ENCODE measurements at regions not wholly inside any gene's neighbourhood (a gene's known extent, or its start where the extent isn't known, plus 50 kb on each side); places are given as distances from the start of the nearest gene placed in this dataset.
"Not testable (repeated sequence)": the region's sequence is repeated elsewhere in the genome, so short reads cannot be mapped to it uniquely, and the experiment has no call there.

DNA sequence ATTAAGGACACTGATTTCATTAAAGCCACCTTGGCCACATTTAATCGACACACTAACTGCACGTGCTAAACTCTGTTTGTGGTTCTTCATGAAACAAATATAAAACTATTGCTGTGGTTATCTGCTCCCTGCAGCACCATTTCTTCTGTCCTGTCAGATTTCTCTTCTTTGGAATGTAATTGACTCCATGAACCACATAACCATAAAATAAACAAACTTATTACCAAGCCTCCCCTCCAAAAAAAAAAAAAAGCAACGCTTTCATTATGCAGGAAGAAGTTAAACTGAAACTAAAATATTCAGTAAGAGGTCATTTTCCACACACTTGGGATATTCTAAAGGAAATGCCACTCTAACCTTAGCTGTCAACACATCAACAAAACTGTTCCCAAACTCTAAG is 319.1 kb upstream of the NT5E start:
- H3K27ac ChIP-seq (ENCODE audit: low read length): no peak overlapping the region
- H3K36me3 ChIP-seq (ENCODE audit: control insufficient read depth in 2 of 2, insufficient read depth in 2 of 2, low read length in 2 of 2): no peaks in the 10 kb centered on the region

DNA sequence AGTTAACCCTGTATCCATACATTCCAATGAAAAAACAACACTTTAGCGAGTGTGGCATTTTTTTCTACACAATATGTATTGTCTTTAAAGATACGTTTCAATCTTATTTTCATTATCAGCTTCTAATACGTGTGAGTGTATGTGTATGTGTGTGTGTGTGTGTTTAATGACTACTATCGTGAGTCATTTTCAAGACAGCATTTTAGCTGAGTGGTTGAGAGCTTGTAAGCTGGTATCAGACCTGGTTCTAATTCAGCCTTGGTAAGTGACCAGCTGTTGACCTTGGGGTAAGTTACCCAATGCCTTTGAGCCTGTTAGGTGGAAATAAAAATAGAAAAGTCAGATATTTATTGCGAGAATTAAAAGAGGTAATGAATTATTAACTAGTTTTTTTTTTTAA is 320.0 kb upstream of the NT5E start:
- Histone ChIP-seq H3K9me3 (ENCODE audit: control insufficient read depth in 2 of 2, low read length in 2 of 2) (no peaks in the 10 kb centered on the region), H3K4me1 (ENCODE audit: control insufficient read depth, insufficient read depth, low read length) (no peaks in the 10 kb centered on the region), H3K27ac (ENCODE audit: low read length) (no peak overlapping the region), H3K9ac (ENCODE audit: low read length in 2 of 2) (no peak overlapping the region), H3K36me3 (ENCODE audit: control insufficient read depth in 2 of 2, insufficient read depth in 2 of 2, low read length in 2 of 2) (no peaks in the 10 kb centered on the region), H3K4me3 (ENCODE audit: low read length in 2 of 2) (no peak overlapping the region), H3K27me3 (ENCODE audit: control insufficient read depth in 1 of 2, insufficient read depth in 2 of 2, low read length in 2 of 2) (peaks cover 3 to 10% of the 10 kb centered on the region in 2 donors)

More for the DNA sequence above, 319.1 kb upstream of the NT5E start:
- H3K9ac ChIP-seq (ENCODE audit: low read length in 2 of 2): no peak overlapping the region
- no peaks in the 10 kb centered on the region for H3K4me1 ChIP-seq (ENCODE audit: control insufficient read depth, insufficient read depth, low read length)
- H3K27me3 ChIP-seq (ENCODE audit: control insufficient read depth in 1 of 2, insufficient read depth in 2 of 2, low read length in 2 of 2): peaks cover 3 to 10% of the 10 kb centered on the region in 2 donors
- no peak overlapping the region for H3K4me3 ChIP-seq (ENCODE audit: low read length in 2 of 2)
- no peaks in the 10 kb centered on the region for H3K9me3 ChIP-seq (ENCODE audit: control insufficient read depth in 2 of 2, low read length in 2 of 2)

DNA sequence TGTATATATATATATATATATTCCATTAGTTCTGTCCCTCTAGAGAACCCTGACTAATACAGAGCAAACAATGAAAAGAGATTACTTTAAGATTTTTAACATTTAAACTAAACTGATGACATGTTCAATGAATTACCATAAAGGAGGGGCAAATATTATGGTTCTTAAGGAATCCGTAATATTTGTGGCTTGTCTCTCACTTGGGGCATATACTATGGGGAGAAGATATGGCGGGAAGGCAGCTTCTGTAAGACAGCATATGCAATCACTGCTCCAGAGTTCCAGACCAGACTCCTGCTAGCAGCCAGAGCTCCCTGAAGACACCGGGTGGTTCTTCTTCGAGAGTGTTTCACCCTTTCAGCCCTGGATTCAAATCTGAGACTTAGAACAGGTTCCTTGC is 321.1 kb upstream of the NT5E start:
- Histone ChIP-seq H3K9ac (ENCODE audit: low read length in 2 of 2) (no peak overlapping the region), H3K36me3 (ENCODE audit: control insufficient read depth in 2 of 2, insufficient read depth in 2 of 2, low read length in 2 of 2) (no peaks in the 10 kb centered on the region), H3K27ac (ENCODE audit: low read length) (no peak overlapping the region), H3K9me3 (ENCODE audit: control insufficient read depth in 2 of 2, low read length in 2 of 2) (no peaks in the 10 kb centered on the region), H3K27me3 (ENCODE audit: control insufficient read depth in 1 of 2, insufficient read depth in 2 of 2, low read length in 2 of 2) (peaks cover 3 to 10% of the 10 kb centered on the region in 2 donors), H3K4me1 (ENCODE audit: control insufficient read depth, insufficient read depth, low read length) (no peaks in the 10 kb centered on the region), H3K4me3 (ENCODE audit: low read length in 2 of 2) (no peak overlapping the region)

DNA sequence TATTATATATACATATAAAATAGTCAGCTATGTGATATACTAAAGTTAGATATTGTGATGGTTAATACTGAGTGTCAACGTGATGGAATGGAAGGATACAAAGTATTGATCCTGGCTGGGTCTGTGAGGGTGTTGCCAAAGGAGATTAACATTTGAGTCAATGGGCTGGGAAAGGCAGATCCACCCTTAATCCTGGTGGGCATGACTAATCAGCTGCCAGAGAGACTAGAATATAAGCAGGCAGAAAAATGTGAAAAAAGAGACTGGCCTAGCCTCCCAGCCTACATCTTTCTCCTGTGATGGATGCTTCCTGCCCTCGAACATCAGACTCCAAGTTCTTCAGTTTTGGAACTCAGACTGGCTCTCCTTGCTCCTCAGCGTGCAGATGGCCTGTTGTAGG is 321.6 kb upstream of the NT5E start:
- not testable (repeated sequence) for H3K4me1 ChIP-seq (ENCODE audit: control insufficient read depth, insufficient read depth, low read length); H3K4me3 ChIP-seq (ENCODE audit: low read length in 2 of 2); H3K9me3 ChIP-seq (ENCODE audit: control insufficient read depth in 2 of 2, low read length in 2 of 2); H3K9ac ChIP-seq (ENCODE audit: low read length in 2 of 2); H3K36me3 ChIP-seq (ENCODE audit: control insufficient read depth in 2 of 2, insufficient read depth in 2 of 2, low read length in 2 of 2); H3K27ac ChIP-seq (ENCODE audit: low read length)
- H3K27me3 ChIP-seq (ENCODE audit: control insufficient read depth in 1 of 2, insufficient read depth in 2 of 2, low read length in 2 of 2): peaks cover 3 to 10% of the 10 kb centered on the region in 2 donors

DNA sequence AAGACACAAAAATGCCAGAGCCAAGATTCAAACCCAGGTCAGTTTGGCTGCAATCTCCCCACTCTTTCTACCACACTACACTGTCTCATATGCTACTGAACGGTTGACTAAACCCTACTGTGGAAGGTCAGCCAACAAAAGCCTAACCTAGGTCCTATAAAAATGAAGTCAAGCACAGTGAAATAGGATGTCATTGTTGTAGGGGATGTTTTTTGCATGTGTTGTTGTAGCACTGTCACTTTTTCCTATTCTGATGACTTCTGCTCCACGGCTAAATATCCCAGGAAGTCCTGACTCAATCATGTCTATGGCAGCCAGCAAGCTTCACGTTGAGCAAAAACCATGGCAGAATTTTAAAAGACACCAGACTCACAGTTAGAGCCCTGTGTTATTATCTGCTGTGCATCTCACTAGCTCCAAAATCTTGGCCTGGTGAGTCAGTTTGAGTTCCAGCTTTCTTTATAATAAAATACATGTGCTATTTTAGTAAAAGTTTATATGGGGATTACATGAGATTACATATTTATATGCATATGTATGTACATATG is 322.1 kb upstream of the NT5E start:
- Histone ChIP-seq H3K9ac (ENCODE audit: low read length in 2 of 2) (no peak overlapping the region), H3K27me3 (ENCODE audit: control insufficient read depth in 1 of 2, insufficient read depth in 2 of 2, low read length in 2 of 2) (peaks cover 3 to 10% of the 10 kb centered on the region in 2 donors), H3K4me3 (ENCODE audit: low read length in 2 of 2) (no peak overlapping the region), H3K27ac (ENCODE audit: low read length) (no peak overlapping the region), H3K4me1 (ENCODE audit: control insufficient read depth, insufficient read depth, low read length) (no peaks in the 10 kb centered on the region), H3K36me3 (ENCODE audit: control insufficient read depth in 2 of 2, insufficient read depth in 2 of 2, low read length in 2 of 2) (no peaks in the 10 kb centered on the region), H3K9me3 (ENCODE audit: control insufficient read depth in 2 of 2, low read length in 2 of 2) (no peaks in the 10 kb centered on the region)

DNA sequence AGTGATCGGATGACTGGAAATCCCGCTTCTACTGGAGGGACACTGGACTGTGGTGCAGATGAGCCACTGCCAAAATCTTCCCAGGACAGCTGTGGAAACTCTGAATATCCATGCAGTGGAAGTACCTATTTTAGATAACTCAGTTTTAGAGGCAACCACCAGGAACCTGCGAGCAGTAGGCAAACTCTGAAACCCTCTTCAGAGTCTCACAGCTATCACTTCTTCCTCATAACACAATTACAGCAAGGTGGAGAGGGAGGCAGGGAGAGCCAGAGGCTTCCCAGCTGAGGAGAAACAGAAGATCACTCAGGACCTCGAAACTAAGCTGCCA is 322.8 kb upstream of the NT5E start:
- Histone ChIP-seq H3K4me3 (ENCODE audit: low read length in 2 of 2) (no peak overlapping the region), H3K4me1 (ENCODE audit: control insufficient read depth, insufficient read depth, low read length) (no peaks in the 10 kb centered on the region), H3K9me3 (ENCODE audit: control insufficient read depth in 2 of 2, low read length in 2 of 2) (no peaks in the 10 kb centered on the region), H3K36me3 (ENCODE audit: control insufficient read depth in 2 of 2, insufficient read depth in 2 of 2, low read length in 2 of 2) (no peaks in the 10 kb centered on the region), H3K9ac (ENCODE audit: low read length in 2 of 2) (no peak overlapping the region), H3K27ac (ENCODE audit: low read length) (no peak overlapping the region), H3K27me3 (ENCODE audit: control insufficient read depth in 1 of 2, insufficient read depth in 2 of 2, low read length in 2 of 2) (peaks cover 3 to 10% of the 10 kb centered on the region in 2 donors)

DNA sequence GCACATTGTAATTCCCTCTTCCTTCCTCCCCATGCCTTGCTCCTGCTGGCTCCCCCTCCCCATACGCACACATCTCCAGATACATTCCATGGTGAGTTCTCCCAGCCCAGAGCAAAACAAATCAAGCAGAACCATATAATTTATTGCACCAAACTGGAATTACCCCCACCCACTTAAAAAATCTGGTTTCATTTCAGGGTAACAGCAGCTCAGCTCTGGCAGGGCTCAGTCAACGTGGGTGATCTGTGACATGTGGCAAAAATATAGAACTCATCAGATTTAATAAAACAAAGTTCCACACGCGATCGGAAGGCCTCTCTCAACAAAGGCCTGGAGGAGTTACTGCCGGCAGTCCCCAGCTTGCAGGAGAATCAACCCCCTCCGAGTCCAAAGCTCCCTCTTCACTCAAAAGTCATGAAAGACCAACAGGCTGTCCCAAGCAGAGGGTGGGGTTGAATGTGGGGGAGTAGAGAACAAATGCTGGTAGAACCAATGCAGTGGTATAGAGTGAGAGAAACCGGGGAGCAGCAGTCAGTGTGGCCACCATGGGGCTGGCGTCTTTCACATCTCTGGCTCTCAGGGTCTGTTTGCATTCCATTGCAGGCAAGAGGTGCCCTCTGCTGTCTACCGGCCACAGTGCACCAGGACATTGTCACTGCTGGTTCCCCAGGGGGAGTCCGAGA is 323.3 kb upstream of the NT5E start:
- Histone ChIP-seq H3K9me3 (ENCODE audit: control insufficient read depth in 2 of 2, low read length in 2 of 2) (no peaks in the 10 kb centered on the region), H3K9ac (ENCODE audit: low read length in 2 of 2) (no peak overlapping the region), H3K36me3 (ENCODE audit: control insufficient read depth in 2 of 2, insufficient read depth in 2 of 2, low read length in 2 of 2) (no peaks in the 10 kb centered on the region), H3K27ac (ENCODE audit: low read length) (no peak overlapping the region), H3K27me3 (ENCODE audit: control insufficient read depth in 1 of 2, insufficient read depth in 2 of 2, low read length in 2 of 2) (peaks cover 3 to 10% of the 10 kb centered on the region in 2 donors), H3K4me1 (ENCODE audit: control insufficient read depth, insufficient read depth, low read length) (no peaks in the 10 kb centered on the region), H3K4me3 (ENCODE audit: low read length in 2 of 2) (no peak overlapping the region)

DNA sequence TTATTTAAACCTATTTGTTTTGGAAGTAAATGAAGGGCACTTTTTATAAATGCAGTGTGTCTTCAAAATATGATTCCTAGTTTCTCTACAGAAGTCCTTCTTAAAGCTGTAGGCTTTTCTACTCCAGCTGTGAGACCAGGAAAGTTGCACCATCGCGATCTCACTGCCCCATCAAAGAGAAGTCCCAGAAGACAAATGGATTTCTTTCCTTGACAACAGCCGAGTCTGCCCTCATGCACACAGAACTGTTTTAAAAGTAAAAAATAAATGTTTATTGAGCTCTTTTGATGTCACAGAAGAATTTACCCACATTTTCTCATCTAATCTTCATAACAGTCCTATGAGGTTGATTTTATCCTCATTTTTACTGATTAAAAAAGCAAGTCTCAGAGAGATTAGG is 324.4 kb upstream of the NT5E start:
- Histone ChIP-seq H3K27ac (ENCODE audit: low read length) (no peak overlapping the region), H3K36me3 (ENCODE audit: control insufficient read depth in 2 of 2, insufficient read depth in 2 of 2, low read length in 2 of 2) (no peaks in the 10 kb centered on the region), H3K9ac (ENCODE audit: low read length in 2 of 2) (no peak overlapping the region), H3K4me1 (ENCODE audit: control insufficient read depth, insufficient read depth, low read length) (no peaks in the 10 kb centered on the region), H3K4me3 (ENCODE audit: low read length in 2 of 2) (no peak overlapping the region), H3K27me3 (ENCODE audit: control insufficient read depth in 1 of 2, insufficient read depth in 2 of 2, low read length in 2 of 2) (peaks cover 5 to 10% of the 10 kb centered on the region in 2 donors), H3K9me3 (ENCODE audit: control insufficient read depth in 2 of 2, low read length in 2 of 2) (no peaks in the 10 kb centered on the region)

DNA sequence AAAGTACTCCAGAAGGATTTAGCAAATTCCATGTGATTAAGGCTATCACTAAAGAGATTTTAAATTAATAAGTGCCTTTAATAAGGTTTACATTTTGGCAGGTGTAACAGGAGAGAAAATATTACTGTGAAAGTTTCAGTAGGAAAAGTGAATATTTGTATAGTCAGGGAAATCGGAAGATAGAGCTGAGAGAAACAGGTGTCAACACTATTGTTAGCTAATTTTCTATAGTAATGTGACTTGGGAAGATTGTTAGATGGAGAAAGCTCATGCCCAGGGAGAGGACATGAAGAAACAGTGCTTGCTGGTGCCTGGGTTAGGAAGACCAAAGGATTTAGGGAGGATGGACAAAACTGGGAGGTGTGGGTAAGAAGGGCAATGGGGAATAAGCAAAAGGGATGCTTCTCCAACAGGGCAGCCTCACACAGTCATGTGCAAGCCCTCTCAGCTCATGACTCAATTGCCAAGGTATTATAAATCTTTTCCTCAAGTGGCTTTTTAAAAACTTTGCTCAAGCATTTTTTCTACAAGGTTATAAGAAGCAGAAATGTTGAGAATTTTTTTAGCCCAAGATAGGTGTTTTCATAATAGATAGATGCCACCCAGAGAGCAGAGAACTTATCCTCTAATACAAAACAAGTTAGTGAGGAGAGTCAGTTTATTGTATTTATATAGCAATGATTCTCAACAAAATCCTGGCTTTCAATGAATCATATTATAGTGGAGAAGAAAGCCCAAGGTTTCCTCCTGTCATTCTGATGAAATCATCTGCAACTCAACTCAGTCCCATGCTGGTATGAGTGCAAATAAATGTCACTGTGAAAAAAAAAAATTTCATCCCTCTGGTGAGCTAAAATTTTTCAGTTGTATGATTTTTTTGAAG is 325.2 kb upstream of the NT5E start:
- Histone ChIP-seq H3K9me3 (ENCODE audit: control insufficient read depth in 2 of 2, low read length in 2 of 2) (no peaks in the 10 kb centered on the region), H3K9ac (ENCODE audit: low read length in 2 of 2) (no peak overlapping the region), H3K27me3 (ENCODE audit: control insufficient read depth in 1 of 2, insufficient read depth in 2 of 2, low read length in 2 of 2) (peaks cover 5 to 10% of the 10 kb centered on the region in 2 donors), H3K36me3 (ENCODE audit: control insufficient read depth in 2 of 2, insufficient read depth in 2 of 2, low read length in 2 of 2) (no peaks in the 10 kb centered on the region), H3K4me1 (ENCODE audit: control insufficient read depth, insufficient read depth, low read length) (no peaks in the 10 kb centered on the region), H3K4me3 (ENCODE audit: low read length in 2 of 2) (no peak overlapping the region), H3K27ac (ENCODE audit: low read length) (no peak overlapping the region)

DNA sequence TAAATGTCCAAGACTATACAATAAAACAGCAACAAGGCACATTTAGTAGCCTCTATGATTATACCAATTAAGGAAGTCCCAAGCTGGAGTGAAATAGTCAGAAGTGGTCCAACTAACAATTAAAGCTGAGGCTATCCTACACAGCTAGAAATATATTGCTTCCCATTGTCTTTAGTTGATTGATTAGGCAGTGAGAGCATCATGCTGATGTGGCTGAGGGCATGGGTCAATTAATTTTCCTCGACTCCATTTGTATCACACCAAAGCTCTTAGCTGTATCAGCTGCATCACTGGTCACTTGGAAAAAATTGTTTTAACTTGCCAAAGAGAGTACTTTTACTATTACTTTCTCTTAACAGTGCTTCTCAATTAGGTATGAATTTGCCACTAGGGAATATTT is 328.7 kb upstream of the NT5E start:
- no peak overlapping the region for H3K27ac ChIP-seq (ENCODE audit: low read length)
- no peaks in the 10 kb centered on the region for H3K36me3 ChIP-seq (ENCODE audit: control insufficient read depth in 2 of 2, insufficient read depth in 2 of 2, low read length in 2 of 2)
- H3K9me3 ChIP-seq (ENCODE audit: control insufficient read depth in 2 of 2, low read length in 2 of 2): no peaks in the 10 kb centered on the region
- no peak overlapping the region for H3K4me3 ChIP-seq (ENCODE audit: low read length in 2 of 2)
- H3K4me1 ChIP-seq (ENCODE audit: control insufficient read depth, insufficient read depth, low read length): no peaks in the 10 kb centered on the region
- peaks cover 0 to 3% of the 10 kb centered on the region in 2 donors for H3K27me3 ChIP-seq (ENCODE audit: control insufficient read depth in 1 of 2, insufficient read depth in 2 of 2, low read length in 2 of 2)
- H3K9ac ChIP-seq (ENCODE audit: low read length in 2 of 2): no peak overlapping the region

Measured in stomach smooth muscle (tissue), 2 donors.